SU-DHL-6 (cell line): ENCODE measurements at regions not wholly inside any gene's neighbourhood (a gene's known extent, or its start where the extent isn't known, plus 50 kb on each side); places are given as distances from the start of the nearest gene placed in this dataset.
"Not testable (repeated sequence)": the region's sequence is repeated elsewhere in the genome, so short reads cannot be mapped to it uniquely, and the experiment has no call there.

Source experiments
- EZH2phosphoT487 ChIP-seq: fragments of 200-600 bp; sonication (generic), shearing (Covaris generic); conservative IDR thresholded peaks from 2 replicates; pipeline ENCODE4 v1.6.1; 2018; ENCODE audit warnings: mild to moderate bottlenecking, antibody characterized with exemption, low read length, moderate library complexity, mixed read lengths
- TF ChIP-seq, protein P1 (sequence below): fragments of 200-600 bp; sonication (generic); IDR thresholded peaks from one replicate; pipeline ENCODE4 v1.5.1; 2017; ENCODE audit warnings: antibody characterized with exemption, mild to moderate bottlenecking, low read length, moderate library complexity; ENCODE audit not compliant: insufficient read depth, poor library complexity, severe bottlenecking

DNA sequence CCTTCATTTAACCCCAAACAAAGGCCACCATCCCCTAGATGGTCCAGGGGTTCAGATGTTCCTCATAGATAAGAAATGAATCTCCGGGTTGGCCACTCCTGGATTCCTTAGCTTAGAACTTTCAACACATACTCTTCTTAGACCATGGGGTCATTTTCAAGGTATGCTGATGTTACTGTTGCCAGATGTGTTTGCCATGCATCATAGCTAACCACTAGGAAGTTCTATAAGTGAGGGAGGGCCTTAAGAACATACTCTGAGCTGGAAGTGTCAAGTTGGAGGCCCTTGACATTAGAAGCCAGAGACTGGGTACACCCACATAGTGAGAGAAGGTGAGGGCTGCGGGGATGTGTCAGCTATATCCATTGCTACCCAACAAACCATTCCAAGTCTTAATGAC, 62.7 kb upstream of the SPDYE9 start:
- TF ChIP-seq, protein P1, sequence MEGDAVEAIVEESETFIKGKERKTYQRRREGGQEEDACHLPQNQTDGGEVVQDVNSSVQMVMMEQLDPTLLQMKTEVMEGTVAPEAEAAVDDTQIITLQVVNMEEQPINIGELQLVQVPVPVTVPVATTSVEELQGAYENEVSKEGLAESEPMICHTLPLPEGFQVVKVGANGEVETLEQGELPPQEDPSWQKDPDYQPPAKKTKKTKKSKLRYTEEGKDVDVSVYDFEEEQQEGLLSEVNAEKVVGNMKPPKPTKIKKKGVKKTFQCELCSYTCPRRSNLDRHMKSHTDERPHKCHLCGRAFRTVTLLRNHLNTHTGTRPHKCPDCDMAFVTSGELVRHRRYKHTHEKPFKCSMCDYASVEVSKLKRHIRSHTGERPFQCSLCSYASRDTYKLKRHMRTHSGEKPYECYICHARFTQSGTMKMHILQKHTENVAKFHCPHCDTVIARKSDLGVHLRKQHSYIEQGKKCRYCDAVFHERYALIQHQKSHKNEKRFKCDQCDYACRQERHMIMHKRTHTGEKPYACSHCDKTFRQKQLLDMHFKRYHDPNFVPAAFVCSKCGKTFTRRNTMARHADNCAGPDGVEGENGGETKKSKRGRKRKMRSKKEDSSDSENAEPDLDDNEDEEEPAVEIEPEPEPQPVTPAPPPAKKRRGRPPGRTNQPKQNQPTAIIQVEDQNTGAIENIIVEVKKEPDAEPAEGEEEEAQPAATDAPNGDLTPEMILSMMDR: not testable (repeated sequence)
- not testable (repeated sequence) for TF ChIP-seq EZH2phosphoT487
